ENCODE measurements at regions not wholly inside any gene's neighbourhood (a gene's known extent, or its start where the extent isn't known, plus 50 kb on each side); places are given as distances from the start of the nearest gene placed in this dataset.

- Histone ChIP-seq H3K4me1 (peaks cover 0 to 9% (median 4%) of the 10 kb centered on the region in 4 donors), H3K36me3 (no peaks in the 10 kb centered on the region), H3K27me3 (peaks cover 46% of the 10 kb centered on the region), H3K4me3 (no peak overlapping the region), H3K27ac (no peak overlapping the region), H3K9me3 (no peaks in the 10 kb centered on the region)
- TF ChIP-seq EP300 (IDR thresholded peaks at IDR 0.05; ENCODE audit: low read depth): no peak
- TF ChIP-seq CTCF (IDR thresholded peaks at IDR 0.05): no peak
- TF ChIP-seq POLR2A (IDR thresholded peaks at IDR 0.05): no peak
- TF ChIP-seq POLR2AphosphoS5 (IDR thresholded peaks at IDR 0.05): no peak
- in situ Hi-C loops (cut with MboI; ENCODE audit: low pct_ligation_motif_present in 1 of 4, low pct_unique_long_range_greater_than_20kb in 1 of 4, low sequenced_read_pairs in 3 of 4) (no loop called here), intact Hi-C loops (cut with DNase I; ENCODE audit: low total_unique reads) (no loop called here)
- no peak for DNase-seq
- WGBS, 2 donors (ENCODE audit: low coverage in 1 of 2): 73% methylated on average over 16 of the region's 16 CpGs; no CpG with 5 or more reads in 1 of the 2 donors
Observed at GRCh38 chr17:77697480-77698400, 260.8 kb upstream of the TNRC6C start.

- DNase-seq: no peak
- Histone ChIP-seq H3K4me1 (peaks cover 0 to 9% (median 4%) of the 10 kb centered on the region in 4 donors), H3K27me3 (peaks cover 40% of the 10 kb centered on the region), H3K9me3 (peaks cover 7 to 9% of the 10 kb centered on the region in 2 donors), H3K27ac (no peak overlapping the region), H3K36me3 (no peaks in the 10 kb centered on the region), H3K4me3 (no peak overlapping the region)
- TF ChIP-seq EP300 (IDR thresholded peaks at IDR 0.05; ENCODE audit: low read depth) (no peak), POLR2AphosphoS5 (IDR thresholded peaks at IDR 0.05) (no peak), POLR2A (IDR thresholded peaks at IDR 0.05) (no peak), CTCF (IDR thresholded peaks at IDR 0.05) (no peak)
- WGBS, 2 donors (ENCODE audit: low coverage in 1 of 2): 80 to 90% methylated on average over 12 to 21 of the region's 21 CpGs
- intact Hi-C loops (cut with DNase I; ENCODE audit: low total_unique reads) (no loop called here), in situ Hi-C loops (cut with MboI; ENCODE audit: low pct_ligation_motif_present in 1 of 4, low pct_unique_long_range_greater_than_20kb in 1 of 4, low sequenced_read_pairs in 3 of 4) (no loop called here)
Observed at GRCh38 chr17:77698903-77699623, 259.4 kb upstream of the TNRC6C start.

GRCh38 chr17:77700165-77700881 is 258.2 kb upstream of the TNRC6C start:
- H3K4me3 ChIP-seq: no peak overlapping the region
- no peak for DNase-seq
- in situ Hi-C loops (cut with MboI; ENCODE audit: low pct_ligation_motif_present in 1 of 4, low pct_unique_long_range_greater_than_20kb in 1 of 4, low sequenced_read_pairs in 3 of 4): no loop called here
- H3K27me3 ChIP-seq: peaks cover 28% of the 10 kb centered on the region
- H3K9me3 ChIP-seq: peaks cover 9 to 11% of the 10 kb centered on the region in 2 donors
- TF ChIP-seq EP300 (IDR thresholded peaks at IDR 0.05; ENCODE audit: low read depth): no peak
- TF ChIP-seq CTCF (IDR thresholded peaks at IDR 0.05): no peak
- TF ChIP-seq POLR2AphosphoS5 (IDR thresholded peaks at IDR 0.05): no peak
- no peak for TF ChIP-seq POLR2A (IDR thresholded peaks at IDR 0.05)
- H3K36me3 ChIP-seq: no peaks in the 10 kb centered on the region
- H3K4me1 ChIP-seq: peaks cover 0 to 9% (median 4%) of the 10 kb centered on the region in 4 donors
- intact Hi-C loops (cut with DNase I; ENCODE audit: low total_unique reads): no loop called here
- no peak overlapping the region for H3K27ac ChIP-seq
- WGBS, 2 donors (ENCODE audit: low coverage in 1 of 2): 66% methylated on average over 13 of the region's 13 CpGs; no CpG with 5 or more reads in 1 of the 2 donors

- H3K4me3 ChIP-seq: no peak overlapping the region
- no peak for DNase-seq
- in situ Hi-C loops (cut with MboI; ENCODE audit: low pct_ligation_motif_present in 1 of 4, low pct_unique_long_range_greater_than_20kb in 1 of 4, low sequenced_read_pairs in 3 of 4): no loop called here
- TF ChIP-seq EP300 (IDR thresholded peaks at IDR 0.05; ENCODE audit: low read depth) (no peak), POLR2AphosphoS5 (IDR thresholded peaks at IDR 0.05) (no peak), CTCF (IDR thresholded peaks at IDR 0.05) (no peak)
- intact Hi-C loops (cut with DNase I; ENCODE audit: low total_unique reads): no loop called here
- peaks cover 0 to 2% (median 0%) of the 10 kb centered on the region in 4 donors for H3K4me1 ChIP-seq
- H3K36me3 ChIP-seq: no peaks in the 10 kb centered on the region
- no peak overlapping the region for H3K27ac ChIP-seq
- WGBS, 2 donors (ENCODE audit: low coverage in 1 of 2): 57 to 72% methylated on average over 4 to 5 of the region's 5 CpGs
- H3K27me3 ChIP-seq: peaks cover 13% of the 10 kb centered on the region
- peaks cover 9 to 13% of the 10 kb centered on the region in 2 donors for H3K9me3 ChIP-seq
Observed at GRCh38 chr17:77701996-77702395, 256.5 kb upstream of the TNRC6C start.

All from transverse colon (tissue), 4 donors.